Femur (tissue), 1 donor: ENCODE measurements at regions not wholly inside any gene's neighbourhood (a gene's known extent, or its start where the extent isn't known, plus 50 kb on each side); places are given as distances from the start of the nearest gene placed in this dataset.

Experiments used
- DNase-seq: peaks from one replicate; pipeline ENCODE4 v3.0.0-alpha.2; 2017

GRCh38 chr3:79822076-79822475 is 54.3 kb upstream of the ROBO1 start:
- no peak for DNase-seq

GRCh38 chr3:79820089-79820488 is 52.3 kb upstream of the ROBO1 start:
- DNase-seq, result no peak

DNA sequence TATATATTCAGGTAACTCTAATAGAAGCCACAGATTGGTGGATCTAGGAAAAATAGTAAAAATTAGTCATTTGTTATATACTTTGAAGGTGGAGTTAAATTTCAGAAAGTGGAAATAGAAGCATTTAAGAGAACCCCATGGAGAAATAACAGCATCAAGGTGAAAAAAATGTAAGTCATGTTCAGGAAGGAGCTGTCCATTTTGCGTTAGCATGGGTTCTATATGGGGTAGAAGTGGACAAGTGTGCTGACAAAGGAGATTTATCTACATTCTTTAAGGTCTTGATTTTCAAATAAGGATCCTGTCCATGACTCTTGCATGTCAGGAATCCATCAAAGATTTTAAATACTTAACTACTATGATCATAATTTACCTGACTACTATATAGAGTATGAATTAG is 50.2 kb upstream of the ROBO1 start:
- no peak for DNase-seq
